IgD-negative memory B cell (primary cell): ENCODE measurements at regions not wholly inside any gene's neighbourhood (a gene's known extent, or its start where the extent isn't known, plus 50 kb on each side); places are given as distances from the start of the nearest gene placed in this dataset.
"Not testable (repeated sequence)": the region's sequence is repeated elsewhere in the genome, so short reads cannot be mapped to it uniquely, and the experiment has no call there.

Experiments
- H3K27ac Mint-ChIP-seq, 3 donors: one replicate each; pipeline ENCODE4 v1.8.0; 2020 to 2022; ENCODE audit warnings: mild to moderate bottlenecking in 3 of 3, mixed read lengths in 3 of 3, moderate library complexity in 1 of 3
- H3K27me3 Mint-ChIP-seq: one replicate; pipeline ENCODE4 v1.8.0; 2021; ENCODE audit warnings: mixed read lengths
- H3K36me3 Mint-ChIP-seq: one replicate; pipeline ENCODE4 v1.8.0; 2020; ENCODE audit warnings: mild to moderate bottlenecking, mixed read lengths
- H3K4me1 Mint-ChIP-seq, 3 donors: one replicate each; pipeline ENCODE4 v1.8.0; 2020 to 2022; ENCODE audit warnings: mixed read lengths in 3 of 3, mild to moderate bottlenecking in 1 of 3
- H3K4me3 Mint-ChIP-seq, 4 donors: one replicate each; pipeline ENCODE4 v1.8.0; 2020 to 2022; ENCODE audit warnings: mild to moderate bottlenecking in 4 of 4, mixed read lengths in 4 of 4, moderate library complexity in 3 of 4
- H3K9me3 Mint-ChIP-seq, 3 donors: one replicate each; pipeline ENCODE4 v1.8.0; 2020 to 2021; ENCODE audit warnings: mixed read lengths in 3 of 3, mild to moderate bottlenecking in 1 of 3

GRCh38 chr21:38114717-38115333, 142.0 kb upstream of the KCNJ15 start:
- H3K4me3 Mint-ChIP-seq, result no peak overlapping the region

GRCh38 chr21:38115870-38116269, 140.9 kb upstream of the KCNJ15 start:
- no peaks in the 10 kb centered on the region for H3K4me1 Mint-ChIP-seq
- no peaks in the 10 kb centered on the region for H3K27me3 Mint-ChIP-seq
- no peak overlapping the region for H3K27ac Mint-ChIP-seq
- no peaks in the 10 kb centered on the region for H3K36me3 Mint-ChIP-seq
- H3K9me3 Mint-ChIP-seq, result peaks cover 3 to 5% (median 4%) of the 10 kb centered on the region in 3 donors
- H3K4me3 Mint-ChIP-seq, result no peak overlapping the region

More at GRCh38 chr21:38114717-38115333, 142.0 kb upstream of the KCNJ15 start:
- H3K36me3 Mint-ChIP-seq, result no peaks in the 10 kb centered on the region
- peaks cover 3 to 4% (median 4%) of the 10 kb centered on the region in 3 donors for H3K9me3 Mint-ChIP-seq
- no peaks in the 10 kb centered on the region for H3K27me3 Mint-ChIP-seq
- no peaks in the 10 kb centered on the region for H3K4me1 Mint-ChIP-seq
- no peak overlapping the region for H3K27ac Mint-ChIP-seq

- H3K36me3 Mint-ChIP-seq, result no peaks in the 10 kb centered on the region
- no peaks in the 10 kb centered on the region for H3K27me3 Mint-ChIP-seq
These were observed 137.0 kb upstream of the KCNJ15 start for GRCh38 chr21:38119793-38120192.

GRCh38 chr21:38120679-38120983, 136.2 kb upstream of the KCNJ15 start:
- H3K27ac Mint-ChIP-seq, result not testable (repeated sequence)

More at GRCh38 chr21:38119793-38120192, 137.0 kb upstream of the KCNJ15 start:
- H3K4me1 Mint-ChIP-seq, result no peaks in the 10 kb centered on the region
- no peak overlapping the region for H3K4me3 Mint-ChIP-seq
- H3K27ac Mint-ChIP-seq, result no peak overlapping the region
- peaks cover 0 to 8% (median 4%) of the 10 kb centered on the region in 3 donors for H3K9me3 Mint-ChIP-seq

GRCh38 chr21:38120984-38121855, 135.6 kb upstream of the KCNJ15 start:
- Mint-ChIP-seq H3K36me3 (no peaks in the 10 kb centered on the region), H3K9me3 (peaks cover 0 to 3% (median 0%) of the 10 kb centered on the region in 3 donors)

More at GRCh38 chr21:38120679-38120983, 136.2 kb upstream of the KCNJ15 start:
- H3K4me3 Mint-ChIP-seq, H3K27me3 Mint-ChIP-seq, H3K4me1 Mint-ChIP-seq, H3K36me3 Mint-ChIP-seq, H3K9me3 Mint-ChIP-seq: not testable (repeated sequence)

GRCh38 chr21:38121888-38122720, 134.7 kb upstream of the KCNJ15 start:
- peaks cover 0 to 3% (median 0%) of the 10 kb centered on the region in 3 donors for H3K9me3 Mint-ChIP-seq
- no peaks in the 10 kb centered on the region for H3K36me3 Mint-ChIP-seq
- H3K4me1 Mint-ChIP-seq, result no peaks in the 10 kb centered on the region
- H3K27ac Mint-ChIP-seq, result no peak overlapping the region
- H3K27me3 Mint-ChIP-seq, result no peaks in the 10 kb centered on the region
- H3K4me3 Mint-ChIP-seq, result no peak overlapping the region

More at GRCh38 chr21:38120984-38121855, 135.6 kb upstream of the KCNJ15 start:
- Mint-ChIP-seq H3K4me3 (no peak overlapping the region), H3K27me3 (no peaks in the 10 kb centered on the region), H3K27ac (no peak overlapping the region), H3K4me1 (no peaks in the 10 kb centered on the region)

- no peak overlapping the region for H3K27ac Mint-ChIP-seq
- no peaks in the 10 kb centered on the region for H3K36me3 Mint-ChIP-seq
- H3K27me3 Mint-ChIP-seq, result no peaks in the 10 kb centered on the region
- no peaks in the 10 kb centered on the region for H3K4me1 Mint-ChIP-seq
- H3K9me3 Mint-ChIP-seq, result peaks cover 0 to 3% (median 0%) of the 10 kb centered on the region in 3 donors
- no peak overlapping the region for H3K4me3 Mint-ChIP-seq
These were observed 133.2 kb upstream of the KCNJ15 start for GRCh38 chr21:38123626-38124025.

- Mint-ChIP-seq H3K36me3 (no peaks in the 10 kb centered on the region), H3K27ac (no peak overlapping the region), H3K4me3 (no peak overlapping the region), H3K4me1 (no peaks in the 10 kb centered on the region), H3K9me3 (no peaks in the 10 kb centered on the region), H3K27me3 (no peaks in the 10 kb centered on the region)
These were observed 130.0 kb upstream of the KCNJ15 start for GRCh38 chr21:38126666-38127303.

GRCh38 chr21:38129711-38130110, 127.1 kb upstream of the KCNJ15 start:
- H3K9me3 Mint-ChIP-seq, result no peaks in the 10 kb centered on the region
- peaks cover 2% of the 10 kb centered on the region for H3K27me3 Mint-ChIP-seq
- no peaks in the 10 kb centered on the region for H3K4me1 Mint-ChIP-seq
- H3K4me3 Mint-ChIP-seq, result no peak overlapping the region
- no peaks in the 10 kb centered on the region for H3K36me3 Mint-ChIP-seq
- H3K27ac Mint-ChIP-seq, result no peak overlapping the region

- Mint-ChIP-seq H3K4me3 (no peak overlapping the region), H3K27me3 (peaks cover 2% of the 10 kb centered on the region), H3K36me3 (no peaks in the 10 kb centered on the region), H3K4me1 (no peaks in the 10 kb centered on the region), H3K27ac (no peak overlapping the region), H3K9me3 (no peaks in the 10 kb centered on the region)
These were observed 123.6 kb upstream of the KCNJ15 start for GRCh38 chr21:38133240-38133639.

GRCh38 chr21:38134084-38134873, 122.5 kb upstream of the KCNJ15 start:
- no peak overlapping the region for H3K27ac Mint-ChIP-seq
- peaks cover 2% of the 10 kb centered on the region for H3K27me3 Mint-ChIP-seq
- H3K4me3 Mint-ChIP-seq, result no peak overlapping the region
- H3K36me3 Mint-ChIP-seq, result no peaks in the 10 kb centered on the region
- H3K4me1 Mint-ChIP-seq, result no peaks in the 10 kb centered on the region
- H3K9me3 Mint-ChIP-seq, result no peaks in the 10 kb centered on the region

GRCh38 chr21:38136201-38136600, 120.6 kb upstream of the KCNJ15 start:
- H3K27ac Mint-ChIP-seq, result no peak overlapping the region
- H3K9me3 Mint-ChIP-seq, result no peaks in the 10 kb centered on the region

GRCh38 chr21:38139380-38140168, 117.2 kb upstream of the KCNJ15 start:
- no peak overlapping the region for H3K27ac Mint-ChIP-seq
- H3K27me3 Mint-ChIP-seq, result no peaks in the 10 kb centered on the region
- H3K9me3 Mint-ChIP-seq, result peaks cover 0 to 4% (median 0%) of the 10 kb centered on the region in 3 donors
- no peak overlapping the region for H3K4me3 Mint-ChIP-seq
- H3K36me3 Mint-ChIP-seq, result no peaks in the 10 kb centered on the region
- no peaks in the 10 kb centered on the region for H3K4me1 Mint-ChIP-seq

More at GRCh38 chr21:38136201-38136600, 120.6 kb upstream of the KCNJ15 start:
- H3K27me3 Mint-ChIP-seq, result peaks cover 2% of the 10 kb centered on the region
- H3K4me3 Mint-ChIP-seq, result no peak overlapping the region
- no peaks in the 10 kb centered on the region for H3K36me3 Mint-ChIP-seq
- no peaks in the 10 kb centered on the region for H3K4me1 Mint-ChIP-seq
